CD4-positive, alpha-beta memory T cell (primary cell): ENCODE measurements at regions not wholly inside any gene's neighbourhood (a gene's known extent, or its start where the extent isn't known, plus 50 kb on each side); places are given as distances from the start of the nearest gene placed in this dataset.
A peak's percentile ranks its signal among the peaks of the same experiment; 100 is the strongest.
"Not testable (repeated sequence)": the region's sequence is repeated elsewhere in the genome, so short reads cannot be mapped to it uniquely, and the experiment has no call there.

Source experiments
- CTCF ChIA-PET: fragments of 350-600 bp; sonication (Branson Sonifier 250); formaldehyde crosslinking; loops from one replicate; lab custom pipeline; 2021; ENCODE audit warnings: inconsistent platforms; ENCODE audit not compliant: partially characterized antibody; lab: Charles Lee
- POLR2A ChIA-PET: fragments of 350-600 bp; sonication (Branson Sonifier 250); formaldehyde crosslinking; loops from one replicate; lab custom pipeline; 2021; ENCODE audit not compliant: partially characterized antibody; lab: Charles Lee
- DNase-seq, 5 donors: peaks; one replicate each; pipeline versions ENCODE4 v3.0.0 to v3.0.0-alpha.2; 2020 to 2022; ENCODE audit warnings: mixed read lengths in 1 of 5
- H3K27ac ChIP-seq: one replicate; pipeline ENCODE4 v1.7.0; 2013; ENCODE audit warnings: low read depth, low read length
- H3K27me3 ChIP-seq: 2 replicates; pipeline ENCODE4 v1.7.0; 2013; ENCODE audit warnings: mild to moderate bottlenecking, low read length, moderate library complexity; ENCODE audit not compliant: insufficient read depth
- H3K36me3 ChIP-seq: 2 replicates; pipeline ENCODE4 v1.7.0; 2013; ENCODE audit warnings: mild to moderate bottlenecking, low read length, moderate library complexity; ENCODE audit not compliant: insufficient read depth
- H3K4me1 ChIP-seq: 2 replicates; pipeline ENCODE4 v1.7.0; 2013; ENCODE audit warnings: mild to moderate bottlenecking, low read length, moderate library complexity; ENCODE audit not compliant: insufficient read depth
- H3K4me3 ChIP-seq, 2 donors: one replicate each; pipeline ENCODE4 v1.7.0; 2013; ENCODE audit warnings: low read length in 2 of 2, mild to moderate bottlenecking in 1 of 2
- H3K9me3 ChIP-seq, 2 donors: one replicate each; pipeline ENCODE4 v1.7.0; 2013; ENCODE audit warnings: low read length in 2 of 2, control low read depth in 1 of 2; ENCODE audit not compliant: control insufficient read depth in 1 of 2
- H3K27ac Mint-ChIP-seq, 7 donors: one replicate each; pipeline ENCODE4 v1.8.0; 2020 to 2021; ENCODE audit warnings: mixed read lengths in 7 of 7, mild to moderate bottlenecking in 6 of 7, inconsistent platforms in 3 of 7, moderate library complexity in 3 of 7
- H3K27me3 Mint-ChIP-seq, 2 donors: one replicate each; pipeline ENCODE4 v1.8.0; 2020 to 2021; ENCODE audit warnings: mixed read lengths in 2 of 2
- H3K36me3 Mint-ChIP-seq, 2 donors: one replicate each; pipeline ENCODE4 v1.8.0; 2020 to 2021; ENCODE audit warnings: mixed read lengths in 2 of 2, inconsistent platforms in 1 of 2, mild to moderate bottlenecking in 1 of 2
- H3K4me1 Mint-ChIP-seq, 4 donors: one replicate each; pipeline ENCODE4 v1.8.0; 2020 to 2021; ENCODE audit warnings: mixed read lengths in 4 of 4, mild to moderate bottlenecking in 1 of 4
- H3K4me3 Mint-ChIP-seq, 8 donors: one replicate each; pipeline ENCODE4 v1.8.0; 2020 to 2021; ENCODE audit warnings: mixed read lengths in 8 of 8, mild to moderate bottlenecking in 7 of 8, moderate library complexity in 6 of 8, inconsistent platforms in 3 of 8
- H3K9me3 Mint-ChIP-seq, 8 donors: one replicate each; pipeline ENCODE4 v1.8.0; 2020 to 2021; ENCODE audit warnings: mixed read lengths in 8 of 8, mild to moderate bottlenecking in 5 of 8, inconsistent platforms in 3 of 8, moderate library complexity in 1 of 8
- intact Hi-C: fragments of 100-400 bp; cut with micrococcal nuclease; formaldehyde crosslinking; loops from one replicate; pipeline ENCODE4 v1.15.1; 2023

- Histone ChIP-seq H3K27me3 (no peaks in the 10 kb centered on the region), H3K27ac (no peak overlapping the region), H3K36me3 (no peaks in the 10 kb centered on the region), H3K4me1 (no peaks in the 10 kb centered on the region), H3K9me3 (no peaks in the 10 kb centered on the region), H3K4me3 (no peak overlapping the region)
- peaks cover 1 to 7% (median 4%) of the 10 kb centered on the region in 8 donors for H3K9me3 Mint-ChIP-seq
- POLR2A ChIA-PET: no interaction called here
- CTCF ChIA-PET: no interaction called here
- intact Hi-C loops: no loop called here
- DNase-seq: no peak
- no peaks in the 10 kb centered on the region for H3K27me3 Mint-ChIP-seq
- H3K4me3 Mint-ChIP-seq: no peak overlapping the region
- H3K4me1 Mint-ChIP-seq: no peaks in the 10 kb centered on the region
- H3K27ac Mint-ChIP-seq: no peak overlapping the region
- H3K36me3 Mint-ChIP-seq: no peaks in the 10 kb centered on the region
Observed at GRCh38 chr5:84961193-84961592, 576.5 kb upstream of the EDIL3 start.

DNA sequence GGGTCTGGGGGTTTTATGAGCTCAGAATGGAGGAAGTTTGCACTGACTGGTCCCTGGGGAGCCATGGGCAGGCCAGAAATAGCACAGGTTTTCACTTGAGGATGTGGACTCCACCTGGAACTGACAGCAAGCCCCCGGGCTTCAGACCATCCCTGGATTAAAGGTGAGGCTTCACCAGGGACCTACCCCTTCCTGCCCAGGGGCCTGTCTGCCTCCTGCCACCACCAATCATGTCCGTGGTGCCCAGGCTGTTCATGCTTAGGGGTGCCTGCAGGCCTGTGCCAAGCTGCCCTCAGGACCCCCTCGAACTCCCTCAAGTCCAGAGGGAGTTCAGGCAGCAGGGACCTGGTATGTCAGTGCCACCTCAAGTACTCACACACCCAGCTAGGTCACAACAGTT, 577.2 kb upstream of the EDIL3 start:
- DNase-seq: no peak
- Histone ChIP-seq H3K27me3 (no peaks in the 10 kb centered on the region), H3K36me3 (no peaks in the 10 kb centered on the region), H3K9me3 (no peaks in the 10 kb centered on the region), H3K4me1 (no peaks in the 10 kb centered on the region), H3K27ac (no peak overlapping the region), H3K4me3 (no peak overlapping the region)
- CTCF ChIA-PET: no interaction called here
- Mint-ChIP-seq H3K9me3 (peaks cover 2 to 7% (median 4%) of the 10 kb centered on the region in 8 donors), H3K27ac (no peak overlapping the region), H3K27me3 (no peaks in the 10 kb centered on the region), H3K4me3 (no peak overlapping the region), H3K36me3 (no peaks in the 10 kb centered on the region), H3K4me1 (no peaks in the 10 kb centered on the region)
- intact Hi-C loops: no loop called here
- POLR2A ChIA-PET: no interaction called here

DNA sequence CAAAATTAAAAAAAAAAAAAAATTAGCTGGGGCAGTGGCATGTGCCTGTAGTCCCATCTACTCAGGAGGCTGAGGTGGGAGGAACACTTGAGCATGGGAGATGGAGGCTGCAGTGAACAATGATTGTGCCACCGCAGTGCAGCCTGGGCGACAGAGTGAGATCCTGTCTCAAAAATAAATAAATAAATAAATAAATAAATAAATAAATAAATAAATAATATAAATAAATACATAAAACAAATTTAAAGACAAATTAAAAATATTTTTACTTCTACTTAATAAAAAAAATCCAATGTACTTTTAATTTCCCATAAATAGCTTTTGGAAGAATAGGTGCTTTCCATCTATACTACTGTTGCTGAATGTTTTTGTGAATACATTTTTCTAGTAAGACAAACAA, 598.4 kb upstream of the EDIL3 start:
- POLR2A ChIA-PET: no interaction called here

DNA sequence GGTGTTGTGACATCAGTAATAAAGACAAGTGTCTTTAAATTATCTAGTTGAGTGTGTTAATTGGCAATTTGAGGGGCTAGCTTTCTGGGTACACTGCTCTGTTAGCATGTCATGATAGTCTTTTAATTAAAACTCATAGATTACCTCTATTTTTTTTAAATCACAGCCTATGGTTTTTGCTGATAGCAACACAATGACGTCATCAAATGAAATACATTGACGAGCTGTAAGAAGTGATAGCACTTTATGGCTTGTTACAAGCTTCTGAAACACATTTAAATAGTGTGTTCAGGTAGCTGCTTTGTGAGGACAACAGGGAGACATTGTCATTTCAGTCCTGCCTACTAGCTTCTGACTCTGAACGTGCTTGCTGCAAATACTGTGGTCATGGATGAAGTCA, 600.5 kb upstream of the EDIL3 start:
- H3K27me3 Mint-ChIP-seq: no peaks in the 10 kb centered on the region
- Histone ChIP-seq H3K27me3 (no peaks in the 10 kb centered on the region), H3K9me3 (no peaks in the 10 kb centered on the region), H3K36me3 (no peaks in the 10 kb centered on the region), H3K4me1 (no peaks in the 10 kb centered on the region), H3K27ac (no peak overlapping the region), H3K4me3 (no peak overlapping the region)
- H3K9me3 Mint-ChIP-seq: peaks cover 0 to 6% (median 2%) of the 10 kb centered on the region in 8 donors
- H3K27ac Mint-ChIP-seq: no peak overlapping the region
- ChIA-PET CTCF (no interaction called here), POLR2A (no interaction called here)
- intact Hi-C loops: no loop called here
- no peaks in the 10 kb centered on the region for H3K36me3 Mint-ChIP-seq
- H3K4me1 Mint-ChIP-seq: no peaks in the 10 kb centered on the region
- no peak for DNase-seq
- H3K4me3 Mint-ChIP-seq: no peak overlapping the region

More for the DNA sequence above, 598.4 kb upstream of the EDIL3 start:
- Histone ChIP-seq H3K4me1 (no peaks in the 10 kb centered on the region), H3K36me3 (no peaks in the 10 kb centered on the region), H3K27ac (no peak overlapping the region), H3K4me3 (no peak overlapping the region), H3K9me3 (no peaks in the 10 kb centered on the region), H3K27me3 (no peaks in the 10 kb centered on the region)
- H3K4me3 Mint-ChIP-seq: no peak overlapping the region
- peaks cover 0 to 10% (median 2%) of the 10 kb centered on the region in 8 donors for H3K9me3 Mint-ChIP-seq
- H3K27me3 Mint-ChIP-seq: no peaks in the 10 kb centered on the region
- intact Hi-C loops: no loop called here
- CTCF ChIA-PET: no interaction called here
- no peaks in the 10 kb centered on the region for H3K36me3 Mint-ChIP-seq
- H3K27ac Mint-ChIP-seq: no peak overlapping the region
- H3K4me1 Mint-ChIP-seq: no peaks in the 10 kb centered on the region
- DNase-seq: no peak

- CTCF ChIA-PET: no interaction called here
- no peaks in the 10 kb centered on the region for H3K9me3 ChIP-seq
- POLR2A ChIA-PET: no interaction called here
- intact Hi-C loops: no loop called here
- Mint-ChIP-seq H3K36me3 (no peaks in the 10 kb centered on the region), H3K4me1 (no peaks in the 10 kb centered on the region), H3K27me3 (no peaks in the 10 kb centered on the region), H3K27ac (no peak overlapping the region), H3K9me3 (peaks cover 0 to 1% (median 0%) of the 10 kb centered on the region in 8 donors), H3K4me3 (no peak overlapping the region)
- no peak overlapping the region for H3K4me3 ChIP-seq
- no peaks in the 10 kb centered on the region for H3K4me1 ChIP-seq
- no peaks in the 10 kb centered on the region for H3K36me3 ChIP-seq
- H3K27me3 ChIP-seq: no peaks in the 10 kb centered on the region
- no peak overlapping the region for H3K27ac ChIP-seq
- DNase-seq: no peak
Observed at GRCh38 chr5:84986688-84987087, 602.0 kb upstream of the EDIL3 start.

- Mint-ChIP-seq H3K36me3 (no peaks in the 10 kb centered on the region), H3K4me3 (no peak overlapping the region), H3K27me3 (no peaks in the 10 kb centered on the region), H3K27ac (no peak overlapping the region), H3K9me3 (peaks cover 0 to 6% (median 3%) of the 10 kb centered on the region in 8 donors), H3K4me1 (no peaks in the 10 kb centered on the region)
- Histone ChIP-seq H3K4me1 (no peaks in the 10 kb centered on the region), H3K4me3 (no peak overlapping the region), H3K9me3 (no peaks in the 10 kb centered on the region), H3K27me3 (no peaks in the 10 kb centered on the region), H3K36me3 (no peaks in the 10 kb centered on the region), H3K27ac (no peak overlapping the region)
- POLR2A ChIA-PET: no interaction called here
- intact Hi-C loops: no loop called here
- no peak for DNase-seq
- CTCF ChIA-PET: no interaction called here
Observed at GRCh38 chr5:85000671-85001070, 616.0 kb upstream of the EDIL3 start.

GRCh38 chr5:85002026-85002425, 617.3 kb upstream of the EDIL3 start:
- H3K4me3 Mint-ChIP-seq, H3K27ac ChIP-seq, H3K27me3 ChIP-seq, H3K4me1 Mint-ChIP-seq, intact Hi-C loops, H3K27ac Mint-ChIP-seq, POLR2A ChIA-PET, H3K36me3 ChIP-seq, H3K9me3 ChIP-seq, H3K27me3 Mint-ChIP-seq, CTCF ChIA-PET, H3K4me1 ChIP-seq, H3K4me3 ChIP-seq, H3K9me3 Mint-ChIP-seq, H3K36me3 Mint-ChIP-seq: not testable (repeated sequence)
- DNase-seq: peak in 1 of 5 donors; percentile 7

DNA sequence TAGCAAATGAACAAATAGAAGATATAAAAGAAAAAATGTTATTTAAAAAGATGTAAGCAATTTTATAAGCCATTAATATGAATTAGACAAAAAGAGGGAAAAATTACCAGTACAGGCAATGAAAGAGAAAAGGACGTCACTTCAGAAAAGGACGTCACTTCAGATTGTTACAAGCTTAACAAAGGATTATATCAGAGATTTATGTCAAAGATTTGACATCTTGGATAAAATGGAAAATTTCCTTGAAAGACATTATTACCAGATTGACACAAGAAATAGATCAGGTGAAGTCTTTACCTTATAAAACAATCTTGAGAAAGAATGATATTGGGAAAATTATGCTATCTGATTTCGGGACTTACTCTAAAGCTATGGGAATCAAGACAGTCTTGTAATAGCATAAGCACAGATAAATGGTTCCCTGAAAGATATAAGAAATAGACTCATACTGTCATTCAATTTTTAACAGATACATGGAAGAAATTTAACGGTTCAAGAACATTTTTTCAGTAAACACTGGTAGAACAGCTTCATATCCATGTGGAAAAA, 625.4 kb upstream of the EDIL3 start:
- Mint-ChIP-seq H3K4me3 (no peak overlapping the region), H3K9me3 (peaks cover 0 to 9% (median 5%) of the 10 kb centered on the region in 8 donors), H3K36me3 (no peaks in the 10 kb centered on the region), H3K27ac (no peak overlapping the region), H3K4me1 (no peaks in the 10 kb centered on the region), H3K27me3 (no peaks in the 10 kb centered on the region)
- ChIA-PET POLR2A (no interaction called here), CTCF (no interaction called here)
- Histone ChIP-seq H3K4me1 (no peaks in the 10 kb centered on the region), H3K27me3 (no peaks in the 10 kb centered on the region), H3K36me3 (no peaks in the 10 kb centered on the region), H3K4me3 (no peak overlapping the region), H3K9me3 (no peaks in the 10 kb centered on the region), H3K27ac (no peak overlapping the region)
- intact Hi-C loops: no loop called here
- DNase-seq: no peak
